Body of pancreas (tissue), 4 donors: ENCODE measurements at regions not wholly inside any gene's neighbourhood (a gene's known extent, or its start where the extent isn't known, plus 50 kb on each side); places are given as distances from the start of the nearest gene placed in this dataset.

Experiments
- CTCF ChIP-seq, 7 experiments: fragments of 450-650 bp in 4 of 7; fragments of 200-600 bp in 3 of 7; sonication (generic) in 3 of 7; IDR thresholded peaks; one replicate each; pipeline ENCODE4 v1.5.1; 2016 to 2019; ENCODE audit warnings: antibody characterized with exemption in 7 of 7
- POLR2A ChIP-seq, 3 donors: fragments of 450-650 bp; IDR thresholded peaks; one replicate each; pipeline ENCODE4 v1.6.1; 2016; ENCODE audit warnings: antibody characterized with exemption in 3 of 3, mild to moderate bottlenecking in 2 of 3

- TF ChIP-seq CTCF (IDR thresholded peaks at IDR 0.05) (no peak), POLR2A (IDR thresholded peaks at IDR 0.05) (no peak)
These were observed 947.5 kb downstream of the PCDH7 start for GRCh38 chr4:31667686-31668085.
